Liver (tissue), 3 donors: ENCODE measurements at regions not wholly inside any gene's neighbourhood (a gene's known extent, or its start where the extent isn't known, plus 50 kb on each side); places are given as distances from the start of the nearest gene placed in this dataset.

Experiments
- CTCF ChIP-seq: fragments of 150-350 bp; IDR thresholded peaks from 2 replicates; pipeline ENCODE4 v1.5.1; 2017; ENCODE audit warnings: improper control_type of control experiment, low read depth, low read length; ENCODE audit not compliant: missing input control
- GABPA ChIP-seq, 2 donors: IDR thresholded peaks in 1 of 2; conservative IDR thresholded peaks in 1 of 2; 2 replicates each; pipeline ENCODE4 v1.6.1; 2016; ENCODE audit warnings: antibody characterized with exemption in 2 of 2, mild to moderate bottlenecking in 1 of 2, moderate library complexity in 1 of 2
- HNF4G ChIP-seq: IDR thresholded peaks from 2 replicates; pipeline ENCODE4 v1.6.1; 2016; ENCODE audit warnings: antibody characterized with exemption
- RAD21 ChIP-seq, 2 donors: IDR thresholded peaks; 2 replicates each; pipeline ENCODE4 v1.6.1; 2016; ENCODE audit warnings: antibody characterized with exemption in 2 of 2, mild to moderate bottlenecking in 2 of 2
- donor health status: healthy.
- donor health status: healthy.

GRCh38 chr18:23354625-23355024 is 98.5 kb upstream of the RIOK3 start:
- TF ChIP-seq CTCF (no peak), RAD21 (IDR thresholded peaks at IDR 0.05) (no peak), HNF4G (no peak), GABPA (IDR thresholded peaks at IDR 0.05 in 1 of 2, conservative IDR thresholded peaks at IDR 0.05 in 1 of 2) (no peak)
